ENCODE measurements at regions not wholly inside any gene's neighbourhood (a gene's known extent, or its start where the extent isn't known, plus 50 kb on each side); places are given as distances from the start of the nearest gene placed in this dataset.

DNA sequence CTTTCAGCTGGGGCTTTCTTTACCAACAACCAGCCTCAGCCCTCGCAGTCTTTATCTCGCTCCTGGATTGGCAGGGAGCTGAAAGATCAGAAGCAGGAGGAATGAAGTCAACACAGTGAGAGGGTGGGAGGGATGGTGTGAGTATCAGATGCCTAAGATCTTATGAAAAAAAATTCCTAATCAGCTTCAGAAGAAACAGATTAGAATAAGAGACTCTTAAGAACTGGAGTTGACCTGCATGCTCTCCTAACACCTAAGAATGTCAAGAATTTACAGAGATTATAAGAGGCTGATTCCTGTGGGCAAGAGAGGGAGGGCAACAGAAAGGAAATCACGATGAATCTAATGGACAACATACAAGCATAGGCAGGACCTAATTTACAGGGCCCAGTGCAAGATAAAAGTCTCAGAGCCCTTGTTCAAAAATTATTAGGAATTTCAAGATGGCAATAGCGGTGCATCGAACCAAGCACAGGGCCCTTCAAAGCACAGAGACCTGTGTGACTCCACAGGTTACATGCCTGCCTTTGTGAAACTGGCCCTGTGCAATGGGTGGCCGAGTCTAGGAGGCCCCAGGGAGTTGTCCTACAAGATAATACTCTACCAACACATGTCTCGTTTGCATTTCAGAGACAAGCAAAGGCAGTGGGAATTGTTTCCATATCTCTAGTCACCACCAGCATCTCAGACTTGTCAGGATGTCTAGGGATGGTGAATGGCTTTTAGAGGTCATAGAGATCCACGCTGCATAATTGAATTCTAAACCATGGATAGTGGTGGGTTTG lies 65.3 kb upstream of the PPP2R5A start:
- H3K4me1 ChIP-seq (ENCODE audit: control insufficient read depth in 1 of 2, insufficient read depth in 2 of 2, low read length in 2 of 2) = no peaks in the 10 kb centered on the region
- no peaks in the 10 kb centered on the region for H3K9me3 Mint-ChIP-seq
- no peak overlapping the region for H3K4me2 ChIP-seq (replicated peaks; ENCODE audit: extremely low read depth, low read length, poor library complexity, severe bottlenecking)
- no peaks in the 10 kb centered on the region for H3K9me3 ChIP-seq (replicated peaks in 1 of 2; ENCODE audit: control insufficient read depth in 1 of 2, insufficient read depth in 1 of 2, low read length in 2 of 2)
- no peaks in the 10 kb centered on the region for H3K27me3 ChIP-seq (ENCODE audit: control insufficient read depth in 2 of 2, insufficient read depth in 2 of 2, low read length in 2 of 2)
- H3K27ac Mint-ChIP-seq = peak overlapping the region in 1 of 7 donors; percentile 15
- TF ChIP-seq, protein P1, sequence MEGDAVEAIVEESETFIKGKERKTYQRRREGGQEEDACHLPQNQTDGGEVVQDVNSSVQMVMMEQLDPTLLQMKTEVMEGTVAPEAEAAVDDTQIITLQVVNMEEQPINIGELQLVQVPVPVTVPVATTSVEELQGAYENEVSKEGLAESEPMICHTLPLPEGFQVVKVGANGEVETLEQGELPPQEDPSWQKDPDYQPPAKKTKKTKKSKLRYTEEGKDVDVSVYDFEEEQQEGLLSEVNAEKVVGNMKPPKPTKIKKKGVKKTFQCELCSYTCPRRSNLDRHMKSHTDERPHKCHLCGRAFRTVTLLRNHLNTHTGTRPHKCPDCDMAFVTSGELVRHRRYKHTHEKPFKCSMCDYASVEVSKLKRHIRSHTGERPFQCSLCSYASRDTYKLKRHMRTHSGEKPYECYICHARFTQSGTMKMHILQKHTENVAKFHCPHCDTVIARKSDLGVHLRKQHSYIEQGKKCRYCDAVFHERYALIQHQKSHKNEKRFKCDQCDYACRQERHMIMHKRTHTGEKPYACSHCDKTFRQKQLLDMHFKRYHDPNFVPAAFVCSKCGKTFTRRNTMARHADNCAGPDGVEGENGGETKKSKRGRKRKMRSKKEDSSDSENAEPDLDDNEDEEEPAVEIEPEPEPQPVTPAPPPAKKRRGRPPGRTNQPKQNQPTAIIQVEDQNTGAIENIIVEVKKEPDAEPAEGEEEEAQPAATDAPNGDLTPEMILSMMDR (IDR thresholded peaks at IDR 0.05) = no peak
- no peaks in the 10 kb centered on the region for H3K36me3 ChIP-seq (replicated peaks in 1 of 2; ENCODE audit: control insufficient read depth in 1 of 2, insufficient read depth in 2 of 2, low read length in 2 of 2)
- no peak for DNase-seq
- no peak overlapping the region for H3K4me3 ChIP-seq (replicated peaks in 1 of 3; ENCODE audit: low read depth in 2 of 3, low read length in 3 of 3)
- no peak overlapping the region for H3K4me3 Mint-ChIP-seq
- H3K9ac ChIP-seq (ENCODE audit: insufficient read depth, low read length, poor library complexity, severe bottlenecking) = no peak overlapping the region
- peaks cover 1 to 4% (median 2%) of the 10 kb centered on the region in 3 donors for H3K27me3 Mint-ChIP-seq (ENCODE audit: low read depth in 3 of 3)
- peaks cover 8% of the 10 kb centered on the region for H3K4me1 Mint-ChIP-seq
- no peak overlapping the region for H2AFZ ChIP-seq (ENCODE audit: insufficient read depth, low read depth, low read length, poor library complexity, severe bottlenecking)
- intact Hi-C loops (cut with micrococcal nuclease) = loop anchor here in 1 of 2 donors (5.0 kb wide), 1 partner anchor 42 kb away; no protein-coding TSS in a partner anchor
- H4K20me1 ChIP-seq (ENCODE audit: insufficient read depth, low read length) = no peaks in the 10 kb centered on the region
- H3K27ac ChIP-seq (ENCODE audit: low read depth in 1 of 2, low read length in 2 of 2) = no peak overlapping the region
- no peaks in the 10 kb centered on the region for H3K79me2 ChIP-seq (ENCODE audit: insufficient read depth, low read length)
- WGBS (ENCODE audit: insufficient coverage) = 98% methylated on average over 5 of the region's 8 CpGs
- no peaks in the 10 kb centered on the region for H3K36me3 Mint-ChIP-seq

DNA sequence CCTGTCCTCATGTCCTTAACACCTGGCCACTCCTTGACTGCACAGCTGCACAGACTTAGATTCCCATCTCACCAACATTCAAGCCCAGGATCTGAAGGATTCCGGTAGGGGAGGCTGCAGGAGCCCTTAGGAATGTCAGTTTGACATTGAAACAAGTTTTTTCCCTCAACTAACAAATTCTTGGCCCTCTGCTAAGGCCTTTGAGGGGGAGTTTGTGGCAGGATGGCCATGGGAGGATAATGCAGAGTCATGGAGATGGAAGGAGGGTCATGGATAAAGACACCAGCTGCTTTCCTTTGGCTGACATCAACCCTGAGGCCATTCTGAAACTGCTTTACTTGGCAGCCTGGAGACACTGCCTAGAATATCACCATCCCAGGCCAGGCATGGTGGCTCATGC lies 63.4 kb upstream of the PPP2R5A start:
- peaks cover 16% of the 10 kb centered on the region for H3K4me1 Mint-ChIP-seq
- Histone ChIP-seq H3K4me3 (replicated peaks in 1 of 3; ENCODE audit: low read depth in 2 of 3, low read length in 3 of 3) (no peak overlapping the region), H3K27me3 (ENCODE audit: control insufficient read depth in 2 of 2, insufficient read depth in 2 of 2, low read length in 2 of 2) (no peaks in the 10 kb centered on the region), H3K27ac (ENCODE audit: low read depth in 1 of 2, low read length in 2 of 2) (no peak overlapping the region), H2AFZ (ENCODE audit: insufficient read depth, low read depth, low read length, poor library complexity, severe bottlenecking) (no peak overlapping the region), H3K36me3 (replicated peaks in 1 of 2; ENCODE audit: control insufficient read depth in 1 of 2, insufficient read depth in 2 of 2, low read length in 2 of 2) (no peaks in the 10 kb centered on the region), H3K4me2 (replicated peaks; ENCODE audit: extremely low read depth, low read length, poor library complexity, severe bottlenecking) (no peak overlapping the region), H4K20me1 (ENCODE audit: insufficient read depth, low read length) (no peaks in the 10 kb centered on the region), H3K9me3 (replicated peaks in 1 of 2; ENCODE audit: control insufficient read depth in 1 of 2, insufficient read depth in 1 of 2, low read length in 2 of 2) (no peaks in the 10 kb centered on the region), H3K4me1 (ENCODE audit: control insufficient read depth in 1 of 2, insufficient read depth in 2 of 2, low read length in 2 of 2) (peaks cover 8 to 9% of the 10 kb centered on the region in 2 donors), H3K79me2 (ENCODE audit: insufficient read depth, low read length) (no peaks in the 10 kb centered on the region), H3K9ac (ENCODE audit: insufficient read depth, low read length, poor library complexity, severe bottlenecking) (no peak overlapping the region)
- TF ChIP-seq, protein P1 (IDR thresholded peaks at IDR 0.05) = no peak
- intact Hi-C loops (cut with micrococcal nuclease) = no loop called here
- WGBS (ENCODE audit: insufficient coverage) = no CpG with 5 or more reads among the region's 1 CpG
- no peak overlapping the region for H3K4me3 Mint-ChIP-seq
- no peak for DNase-seq
- H3K27ac Mint-ChIP-seq = no peak overlapping the region
- no peaks in the 10 kb centered on the region for H3K36me3 Mint-ChIP-seq
- H3K27me3 Mint-ChIP-seq (ENCODE audit: low read depth in 3 of 3) = peaks cover 0 to 2% (median 2%) of the 10 kb centered on the region in 3 donors
- peaks cover 0 to 1% (median 0%) of the 10 kb centered on the region in 7 donors for H3K9me3 Mint-ChIP-seq
